ENCODE measurements at regions not wholly inside any gene's neighbourhood (a gene's known extent, or its start where the extent isn't known, plus 50 kb on each side); places are given as distances from the start of the nearest gene placed in this dataset.

- Mint-ChIP-seq H3K27ac (peak overlapping the region; percentile 18), H3K4me3 (no peak overlapping the region), H3K27me3 (ENCODE audit: low read depth) (no peaks in the 10 kb centered on the region), H3K36me3 (peaks cover 2% of the 10 kb centered on the region), H3K9me3 (peaks cover 13% of the 10 kb centered on the region), H3K4me1 (peaks cover 28% of the 10 kb centered on the region)
- DNase-seq (ENCODE audit: low spot score in 2 of 2, unreplicated experiment in 2 of 2), result no peak
- no peak for TF ChIP-seq CTCF (IDR thresholded peaks at IDR 0.05; ENCODE audit: unreplicated experiment)
Measured at GRCh38 chrX:4671344-4671743, 957.9 kb upstream of the PRKX start.

GRCh38 chrX:4670606-4671005 is 957.2 kb upstream of the PRKX start:
- H3K27ac Mint-ChIP-seq, result no peak overlapping the region
- H3K9me3 Mint-ChIP-seq, result peaks cover 13% of the 10 kb centered on the region
- TF ChIP-seq CTCF (IDR thresholded peaks at IDR 0.05; ENCODE audit: unreplicated experiment), result no peak
- peaks cover 21% of the 10 kb centered on the region for H3K4me1 Mint-ChIP-seq
- no peak for DNase-seq (ENCODE audit: low spot score in 2 of 2, unreplicated experiment in 2 of 2)
- peaks cover 2% of the 10 kb centered on the region for H3K36me3 Mint-ChIP-seq
- no peaks in the 10 kb centered on the region for H3K27me3 Mint-ChIP-seq (ENCODE audit: low read depth)
- no peak overlapping the region for H3K4me3 Mint-ChIP-seq

- no peak for DNase-seq (ENCODE audit: low spot score in 2 of 2, unreplicated experiment in 2 of 2)
- Mint-ChIP-seq H3K4me1 (peaks cover 15% of the 10 kb centered on the region), H3K27me3 (ENCODE audit: low read depth) (no peaks in the 10 kb centered on the region), H3K36me3 (peaks cover 2% of the 10 kb centered on the region), H3K4me3 (no peak overlapping the region), H3K9me3 (peaks cover 13% of the 10 kb centered on the region), H3K27ac (no peak overlapping the region)
- TF ChIP-seq CTCF (IDR thresholded peaks at IDR 0.05; ENCODE audit: unreplicated experiment), result no peak
Measured at GRCh38 chrX:4668802-4669536, 955.5 kb upstream of the PRKX start.

GRCh38 chrX:4663085-4663484 is 949.6 kb upstream of the PRKX start:
- peaks cover 6% of the 10 kb centered on the region for H3K36me3 Mint-ChIP-seq
- no peak overlapping the region for H3K4me3 Mint-ChIP-seq
- no peak for TF ChIP-seq CTCF (IDR thresholded peaks at IDR 0.05; ENCODE audit: unreplicated experiment)
- peaks cover 26% of the 10 kb centered on the region for H3K9me3 Mint-ChIP-seq
- H3K4me1 Mint-ChIP-seq, result no peaks in the 10 kb centered on the region
- no peak for DNase-seq (ENCODE audit: low spot score in 2 of 2, unreplicated experiment in 2 of 2)
- no peaks in the 10 kb centered on the region for H3K27me3 Mint-ChIP-seq (ENCODE audit: low read depth)
- no peak overlapping the region for H3K27ac Mint-ChIP-seq

- Mint-ChIP-seq H3K27me3 (ENCODE audit: low read depth) (no peaks in the 10 kb centered on the region), H3K4me3 (no peak overlapping the region), H3K27ac (no peak overlapping the region), H3K36me3 (peaks cover 4% of the 10 kb centered on the region), H3K4me1 (no peaks in the 10 kb centered on the region), H3K9me3 (peaks cover 21% of the 10 kb centered on the region)
- no peak for TF ChIP-seq CTCF (IDR thresholded peaks at IDR 0.05; ENCODE audit: unreplicated experiment)
- no peak for DNase-seq (ENCODE audit: low spot score in 2 of 2, unreplicated experiment in 2 of 2)
Measured at GRCh38 chrX:4661771-4662170, 948.3 kb upstream of the PRKX start.
